Hematopoietic multipotent progenitor cell treated with erythropoietin and hydrocortisone succinate and interleukin-3 and kit ligand, for 15 days (in vitro differentiated cells): ENCODE measurements at regions not wholly inside any gene's neighbourhood (a gene's known extent, or its start where the extent isn't known, plus 50 kb on each side); places are given as distances from the start of the nearest gene placed in this dataset.

Source experiments
- DNase-seq: peaks from one replicate; pipeline ENCODE4 v3.0.0-alpha.2; 2015; ENCODE audit warnings: low spot score

GRCh38 chrX:71000139-71000538 lies 68.0 kb downstream of the SNX12 start:
- no peak for DNase-seq

GRCh38 chrX:70998411-70999027 lies 67.6 kb upstream of the SLC7A3 start:
- peak; percentile 34 for DNase-seq

GRCh38 chrX:70995338-70995737 lies 64.4 kb upstream of the SLC7A3 start:
- no peak for DNase-seq

GRCh38 chrX:70988425-70988824 lies 57.5 kb upstream of the SLC7A3 start:
- no peak for DNase-seq
